ENCODE measurements at regions not wholly inside any gene's neighbourhood (a gene's known extent, or its start where the extent isn't known, plus 50 kb on each side); places are given as distances from the start of the nearest gene placed in this dataset.

- ATAC-seq (no peak), FAIRE-seq (no peak), DNase-seq (ENCODE audit: low spot score) (no peak)
- Histone ChIP-seq H2AFZ (ENCODE audit: low read length) (no peak overlapping the region), H3K9ac (ENCODE audit: insufficient read depth, low read depth, low read length) (no peak overlapping the region), H4K20me1 (ENCODE audit: insufficient read depth, low read length) (no peaks in the 10 kb centered on the region), H3K4me1 (ENCODE audit: insufficient read depth, low read length) (no peaks in the 10 kb centered on the region), H3K27me3 (ENCODE audit: control insufficient read depth in 1 of 2, insufficient read depth in 2 of 2, low read length in 2 of 2) (no peaks in the 10 kb centered on the region), H3K4me3 (replicated peaks in 1 of 3; ENCODE audit: insufficient read depth in 1 of 3, low read depth in 2 of 3, low read length in 3 of 3) (no peak overlapping the region), H3K27ac (ENCODE audit: extremely low read length, insufficient read depth, low read length) (no peak overlapping the region), H3K4me2 (ENCODE audit: low read depth, low read length) (no peak overlapping the region), H3K9me3 (ENCODE audit: low read length) (peaks cover 86% of the 10 kb centered on the region), H3K79me2 (ENCODE audit: insufficient read depth, low read length) (no peaks in the 10 kb centered on the region), H3K36me3 (replicated peaks in 1 of 2; ENCODE audit: control insufficient read depth in 1 of 2, insufficient read depth in 2 of 2, low read length in 2 of 2) (no peaks in the 10 kb centered on the region)
- no TSS peak for BruUV-seq (replicated peaks)
- ChIA-PET POLR2A (no interaction called here), CTCF (ENCODE audit: low intra/inter-chr PET ratio, low total read pairs) (no interaction called here)
- WGBS (ENCODE audit: low lambda C conversion rate), result 0% methylated on average over 4 of the region's 4 CpGs
- in situ Hi-C loops (cut with HindIII; ENCODE audit: extremely low pct_ligation_motif_present, low pct_unique_long_range_greater_than_20kb), result no loop called here
- intact Hi-C loops (cut with micrococcal nuclease; ENCODE audit: unreplicated experiment), result no loop called here
- TF ChIP-seq MBNL3 (CRISPR knock-in tag; conservative IDR thresholded peaks at IDR 0.05), result no peak
- TF ChIP-seq GATAD2A (CRISPR knock-in tag; IDR thresholded peaks at IDR 0.05), result no peak
- no peak for TF ChIP-seq U2AF1 (optimal IDR thresholded peaks at IDR 0.05; ENCODE audit: low read depth, low read length)
- TF ChIP-seq NFE2 (CRISPR knock-in tag; IDR thresholded peaks at IDR 0.05), result no peak
- no peak for TF ChIP-seq ZNF24 (IDR thresholded peaks at IDR 0.05)
- no peak for TF ChIP-seq BRCA1 (CRISPR knock-in tag; IDR thresholded peaks at IDR 0.05)
- no peak for TF ChIP-seq ZNF850 (CRISPR knock-in tag; conservative IDR thresholded peaks at IDR 0.05)
- TF ChIP-seq ZBTB42 (CRISPR knock-in tag; IDR thresholded peaks at IDR 0.05), result no peak
- no peak for TF ChIP-seq FOXK1 (CRISPR knock-in tag; IDR thresholded peaks at IDR 0.05; ENCODE audit: borderline replicate concordance, low read depth)
- no peak for TF ChIP-seq ZNF577 (CRISPR knock-in tag; IDR thresholded peaks at IDR 0.05; ENCODE audit: borderline replicate concordance, low read depth)
- TF ChIP-seq KMT2A (CRISPR knock-in tag; IDR thresholded peaks at IDR 0.05), result no peak
- TF ChIP-seq HINFP (CRISPR knock-in tag; IDR thresholded peaks at IDR 0.05; ENCODE audit: low read depth), result no peak
- TF ChIP-seq GPBP1L1 (CRISPR knock-in tag; IDR thresholded peaks at IDR 0.05), result no peak
These were observed 1304.2 kb upstream of the ADGRL4 start for GRCh38 chr1:80310703-80311245.

Measured in HepG2 (cell line).